ENCODE measurements at regions not wholly inside any gene's neighbourhood (a gene's known extent, or its start where the extent isn't known, plus 50 kb on each side); places are given as distances from the start of the nearest gene placed in this dataset.
"Not testable (repeated sequence)": the region's sequence is repeated elsewhere in the genome, so short reads cannot be mapped to it uniquely, and the experiment has no call there.

- no peak overlapping the region for H3K4me3 ChIP-seq (ENCODE audit: low read length)
- DNase-seq (ENCODE audit: low read depth, low spot score) = no peak
These were observed 79.3 kb upstream of the CD28 start for GRCh38 chr2:203626952-203627681.

DNA sequence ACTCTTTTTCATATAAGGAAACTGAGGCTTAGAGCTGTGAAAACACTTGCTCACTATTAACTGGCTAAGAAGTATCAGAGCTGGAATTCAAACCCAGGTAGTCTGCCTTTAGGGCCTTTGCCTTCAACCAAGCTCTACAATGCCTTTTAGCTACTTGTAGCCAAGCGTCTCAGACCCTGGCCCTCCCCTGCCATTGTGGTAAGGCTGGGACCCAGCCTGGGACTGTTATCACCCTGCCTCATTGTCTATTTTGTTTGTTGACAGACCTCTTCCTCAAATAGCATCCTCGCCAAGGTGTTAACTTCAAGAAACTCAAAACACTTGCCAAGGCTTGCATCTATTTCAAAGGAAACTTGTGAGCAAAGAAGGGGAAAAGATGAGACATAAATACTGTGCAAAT is 76.7 kb upstream of the CD28 start:
- H3K4me3 ChIP-seq (ENCODE audit: low read length) = no peak overlapping the region
- DNase-seq (ENCODE audit: low read depth, low spot score) = no peak

DNA sequence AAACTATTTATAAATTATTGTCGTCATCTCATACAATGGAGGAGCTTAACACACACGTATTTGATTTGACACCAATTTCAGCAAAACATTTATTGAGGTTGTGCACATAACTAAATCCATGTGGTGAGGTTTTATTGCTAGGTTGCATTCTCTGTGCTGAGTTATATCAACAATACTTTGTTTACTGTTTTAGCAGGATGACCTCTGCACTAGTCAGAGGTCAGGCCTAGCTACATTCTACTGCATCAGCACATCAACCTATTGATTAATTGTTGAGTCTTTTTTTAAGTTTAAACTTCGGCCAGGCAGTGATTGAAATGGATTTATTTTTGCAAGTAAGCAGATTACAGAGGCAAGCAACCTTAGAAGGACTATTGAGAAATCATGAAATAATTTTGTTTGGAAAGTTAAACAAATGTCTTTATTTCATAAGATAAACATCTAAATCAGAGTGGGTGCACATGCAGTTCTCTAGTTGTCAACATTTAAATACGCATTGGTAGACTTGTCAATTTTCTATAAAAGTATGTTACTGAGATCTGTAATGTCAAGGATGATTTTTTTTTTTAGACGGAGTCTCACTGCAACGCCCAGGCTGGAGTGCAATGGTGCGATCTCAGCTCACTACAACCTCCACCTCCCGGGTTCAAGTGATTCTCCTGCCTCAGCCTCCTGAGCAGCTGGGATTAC is 75.2 kb upstream of the CD28 start:
- no peak for DNase-seq (ENCODE audit: low read depth, low spot score)
- no peak overlapping the region for H3K4me3 ChIP-seq (ENCODE audit: low read length)

DNA sequence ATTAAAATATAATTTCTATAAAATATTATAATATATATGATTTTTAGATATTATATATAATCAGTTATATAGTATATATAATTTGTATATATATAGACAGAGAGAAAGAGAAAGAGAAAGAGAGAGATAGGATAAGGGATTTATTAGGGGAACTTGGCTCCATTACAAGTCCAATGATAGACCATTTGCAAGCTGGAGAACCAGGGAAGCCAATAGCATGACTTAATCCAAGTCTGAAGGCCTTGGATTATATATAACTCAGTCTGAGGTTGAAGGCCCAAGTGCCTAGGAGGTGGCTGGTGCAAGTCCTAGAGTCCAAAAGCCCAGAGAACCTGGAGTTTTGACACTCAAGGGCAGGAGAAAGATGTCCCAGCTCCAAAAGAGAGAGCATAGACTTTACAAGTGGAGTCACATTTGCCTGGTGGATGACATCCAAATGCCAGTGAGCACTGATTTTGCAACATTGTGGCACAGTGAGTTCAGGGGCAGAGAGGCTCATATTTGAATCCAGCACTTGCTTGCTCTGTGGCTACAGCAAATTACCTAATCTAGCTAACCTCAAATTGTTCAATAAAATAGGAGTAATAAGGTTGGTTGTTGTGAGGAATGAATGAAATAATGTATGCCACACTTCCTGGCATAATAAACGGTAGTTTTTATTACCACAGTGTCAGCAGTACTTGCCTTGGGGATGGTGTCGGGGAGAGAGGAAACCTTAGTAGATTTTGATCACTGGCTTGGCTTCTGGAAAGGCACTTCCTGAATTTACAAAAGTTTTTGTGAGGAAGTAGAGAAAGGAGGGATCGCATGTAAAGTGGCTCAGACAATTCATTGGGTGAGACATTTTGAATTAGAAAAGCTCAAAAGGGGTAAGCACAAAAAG is 69.6 kb upstream of the CD28 start:
- no peak for DNase-seq (ENCODE audit: low read depth, low spot score)

DNA sequence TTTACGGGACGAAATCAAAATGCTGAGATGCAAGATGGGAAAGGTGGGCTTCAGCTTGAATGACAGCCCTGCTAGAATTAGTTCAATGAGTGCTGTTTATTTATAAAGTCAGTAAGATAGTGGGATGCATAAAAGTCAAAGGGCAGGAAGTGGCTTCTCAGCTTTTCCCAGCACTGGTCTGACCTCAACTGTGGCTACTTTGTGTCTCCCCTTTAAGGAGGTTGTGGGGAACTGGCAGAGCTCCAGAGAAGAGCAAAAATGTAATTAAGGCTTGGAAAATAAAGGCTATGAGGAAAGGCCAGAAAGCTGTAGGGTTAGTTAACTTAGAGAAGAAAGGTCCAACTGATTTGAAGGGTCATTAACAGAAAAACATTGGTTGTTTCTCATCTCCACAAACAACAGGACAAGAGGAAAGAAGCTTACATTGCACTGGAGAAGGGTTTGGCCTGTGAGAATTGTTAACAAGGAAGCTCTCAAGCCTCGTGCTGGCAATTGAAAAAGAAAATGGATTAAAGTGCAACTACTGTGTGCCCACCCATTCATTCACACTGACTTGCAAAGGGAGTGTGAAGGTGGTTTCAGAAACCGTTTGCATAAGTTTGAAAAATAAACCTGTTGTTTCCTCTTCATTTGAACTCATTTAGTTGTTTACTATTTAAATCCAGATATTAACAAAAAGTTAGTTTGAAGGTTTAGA is 68.8 kb upstream of the CD28 start:
- peak; percentile 66 for DNase-seq (ENCODE audit: low read depth, low spot score)
- no peak overlapping the region for H3K4me3 ChIP-seq (ENCODE audit: low read length)

More for the DNA sequence above, 69.6 kb upstream of the CD28 start:
- no peak overlapping the region for H3K4me3 ChIP-seq (ENCODE audit: low read length)

DNA sequence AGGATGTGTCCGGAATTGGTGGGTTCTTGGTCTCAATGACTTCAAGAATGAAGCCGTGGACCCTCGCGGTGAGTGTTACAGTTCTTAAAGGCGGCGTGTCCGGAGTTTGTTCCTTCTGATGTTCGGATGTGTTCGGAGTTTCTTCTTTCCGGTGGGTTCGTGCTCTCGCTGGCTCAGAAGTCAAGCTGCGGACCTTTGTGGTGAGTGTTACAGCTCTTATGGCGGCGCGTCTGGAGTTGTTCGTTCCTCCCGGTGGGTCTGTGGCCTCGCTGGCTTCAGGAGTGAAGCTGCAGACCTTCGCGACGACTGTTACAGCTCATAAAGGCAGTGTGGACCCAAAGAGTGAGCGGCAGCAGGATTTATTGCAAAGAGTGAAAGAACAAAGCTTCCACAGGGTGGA is 64.6 kb upstream of the CD28 start:
- H3K4me3 ChIP-seq (ENCODE audit: low read length); DNase-seq (ENCODE audit: low read depth, low spot score): not testable (repeated sequence)

DNA sequence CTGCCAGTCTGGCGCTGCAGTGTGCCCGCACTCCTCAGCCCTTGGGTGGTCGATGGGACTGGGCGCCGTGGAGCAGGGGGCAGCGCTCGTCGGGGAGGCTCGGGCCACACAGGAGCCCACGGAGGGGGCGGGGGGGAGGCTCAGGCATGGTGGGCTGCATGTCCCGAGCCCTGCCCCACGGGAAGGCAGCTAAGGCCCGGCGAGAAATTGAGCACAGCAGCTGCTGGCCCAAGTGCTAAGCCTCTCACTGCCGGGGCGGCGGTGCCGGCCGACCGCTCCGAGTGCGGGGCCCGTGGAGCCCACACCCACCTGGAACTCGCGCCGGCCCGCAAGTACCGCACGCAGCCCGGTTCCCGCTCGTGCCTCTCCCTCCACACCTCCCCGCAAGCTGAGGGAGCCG is 63.6 kb upstream of the CD28 start:
- not testable (repeated sequence) for DNase-seq (ENCODE audit: low read depth, low spot score); H3K4me3 ChIP-seq (ENCODE audit: low read length)

DNA sequence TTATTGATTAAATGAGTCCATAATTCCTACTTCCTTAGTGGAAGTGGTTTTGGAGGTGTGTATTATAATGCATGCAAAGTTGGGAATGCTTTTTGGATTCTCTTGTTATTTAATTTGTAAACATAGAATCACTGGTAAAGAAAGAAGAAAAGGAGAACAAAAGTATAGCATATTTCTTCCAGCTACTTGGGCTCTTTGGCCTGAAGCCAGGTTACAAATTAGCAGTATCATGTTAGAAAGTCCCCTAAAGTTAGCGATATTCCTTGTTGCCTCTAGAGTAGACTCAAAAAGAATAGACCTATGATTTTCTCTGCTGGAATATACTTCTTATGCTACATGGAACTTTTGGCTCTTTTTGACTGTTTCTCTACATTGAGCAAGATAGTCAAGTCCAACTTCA is 60.6 kb upstream of the CD28 start:
- no peak for DNase-seq (ENCODE audit: low read depth, low spot score)
- H3K4me3 ChIP-seq (ENCODE audit: low read length) = no peak overlapping the region

GRCh38 chr2:203646266-203646864 is 60.1 kb upstream of the CD28 start:
- no peak for DNase-seq (ENCODE audit: low read depth, low spot score)
- H3K4me3 ChIP-seq (ENCODE audit: low read length) = no peak overlapping the region

DNA sequence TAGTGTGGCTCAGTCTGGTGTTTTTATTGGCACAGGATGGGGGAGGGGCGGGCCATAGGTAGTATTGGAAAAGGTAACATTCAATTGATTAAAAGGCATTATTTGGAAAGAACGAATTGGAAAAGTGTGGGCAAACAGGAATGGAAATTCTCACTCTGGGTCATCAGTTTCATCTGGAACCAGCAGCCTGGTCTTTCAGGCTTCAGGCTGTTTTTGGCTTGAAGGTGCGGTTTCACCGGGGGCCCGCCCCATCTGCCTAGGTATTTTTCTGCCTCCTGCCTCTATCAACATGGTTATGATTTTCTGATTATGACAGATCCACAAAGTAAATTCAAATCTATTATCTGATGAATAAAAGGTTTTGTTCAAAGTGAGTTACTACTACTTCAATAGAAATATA is 59.5 kb upstream of the CD28 start:
- no peak overlapping the region for H3K4me3 ChIP-seq (ENCODE audit: low read length)
- DNase-seq (ENCODE audit: low read depth, low spot score) = no peak

- H3K4me3 ChIP-seq (ENCODE audit: low read length) = no peak overlapping the region
- DNase-seq (ENCODE audit: low read depth, low spot score) = no peak
These were observed 58.9 kb upstream of the CD28 start for GRCh38 chr2:203647579-203647978.

- no peak overlapping the region for H3K4me3 ChIP-seq (ENCODE audit: low read length)
- DNase-seq (ENCODE audit: low read depth, low spot score) = no peak
These were observed 58.2 kb upstream of the CD28 start for GRCh38 chr2:203648273-203648672.

- H3K4me3 ChIP-seq (ENCODE audit: low read length) = no peak overlapping the region
- DNase-seq (ENCODE audit: low read depth, low spot score) = no peak
These were observed 57.1 kb upstream of the CD28 start for GRCh38 chr2:203649176-203649814.

GRCh38 chr2:203650860-203651613 is 55.4 kb upstream of the CD28 start:
- DNase-seq (ENCODE audit: low read depth, low spot score) = peak; percentile 60
- no peak overlapping the region for H3K4me3 ChIP-seq (ENCODE audit: low read length)

DNA sequence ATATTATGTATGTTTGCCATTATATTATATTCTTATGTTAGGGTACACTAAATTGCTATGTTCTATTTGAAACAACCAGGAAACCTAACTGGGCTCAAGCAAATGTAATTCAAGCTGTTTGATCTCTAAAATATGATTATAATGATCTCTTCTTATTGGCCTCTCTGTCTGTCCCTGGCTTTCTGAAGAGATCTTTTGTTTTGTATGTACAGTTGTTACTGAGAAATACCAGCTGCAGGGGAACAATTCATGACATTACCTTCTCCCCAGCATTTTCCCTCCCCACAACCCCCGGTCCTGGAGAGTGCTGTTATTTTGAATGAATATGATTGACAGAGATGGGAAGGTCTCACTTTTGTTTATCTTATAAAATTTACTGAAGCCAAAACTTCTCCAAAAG is 54.8 kb upstream of the CD28 start:
- DNase-seq (ENCODE audit: low read depth, low spot score) = no peak
- no peak overlapping the region for H3K4me3 ChIP-seq (ENCODE audit: low read length)

- H3K4me3 ChIP-seq (ENCODE audit: low read length) = no peak overlapping the region
- no peak for DNase-seq (ENCODE audit: low read depth, low spot score)
These were observed 51.6 kb upstream of the CD28 start for GRCh38 chr2:203654826-203655225.

GRCh38 chr2:203656522-203657287 is 49.7 kb upstream of the CD28 start:
- DNase-seq (ENCODE audit: low read depth, low spot score) = peak; percentile 90
- no peak overlapping the region for H3K4me3 ChIP-seq (ENCODE audit: low read length)

Data from Jurkat, Clone E6-1 (cell line).